ENCODE measurements at regions not wholly inside any gene's neighbourhood (a gene's known extent, or its start where the extent isn't known, plus 50 kb on each side); places are given as distances from the start of the nearest gene placed in this dataset.

GRCh38 chr9:79266986-79267385, 304.8 kb upstream of the TLE4 start:
- in situ Hi-C loops (cut with HindIII; ENCODE audit: low pct_unique_long_range_greater_than_20kb, low sequenced_read_pairs) = no loop called here
- no peak for DNase-seq (ENCODE audit: low read depth)

- DNase-seq (ENCODE audit: low read depth) = no peak
- in situ Hi-C loops (cut with HindIII; ENCODE audit: low pct_unique_long_range_greater_than_20kb, low sequenced_read_pairs) = no loop called here
Measured at GRCh38 chr9:79268806-79269205, 303.0 kb upstream of the TLE4 start.

GRCh38 chr9:79273311-79273710, 298.5 kb upstream of the TLE4 start:
- DNase-seq (ENCODE audit: low read depth) = no peak
- in situ Hi-C loops (cut with HindIII; ENCODE audit: low pct_unique_long_range_greater_than_20kb, low sequenced_read_pairs) = no loop called here

- in situ Hi-C loops (cut with HindIII; ENCODE audit: low pct_unique_long_range_greater_than_20kb, low sequenced_read_pairs) = no loop called here
- DNase-seq (ENCODE audit: low read depth) = no peak
Measured at GRCh38 chr9:79279356-79279755, 292.4 kb upstream of the TLE4 start.

GRCh38 chr9:79280691-79281090, 291.1 kb upstream of the TLE4 start:
- DNase-seq (ENCODE audit: low read depth) = no peak
- in situ Hi-C loops (cut with HindIII; ENCODE audit: low pct_unique_long_range_greater_than_20kb, low sequenced_read_pairs) = no loop called here

- no peak for DNase-seq (ENCODE audit: low read depth)
- in situ Hi-C loops (cut with HindIII; ENCODE audit: low pct_unique_long_range_greater_than_20kb, low sequenced_read_pairs) = no loop called here
Measured at GRCh38 chr9:79284081-79284480, 287.7 kb upstream of the TLE4 start.

- DNase-seq (ENCODE audit: low read depth) = no peak
- in situ Hi-C loops (cut with HindIII; ENCODE audit: low pct_unique_long_range_greater_than_20kb, low sequenced_read_pairs) = no loop called here
Measured at GRCh38 chr9:79286992-79287707, 284.6 kb upstream of the TLE4 start.

GRCh38 chr9:79287708-79288290, 284.0 kb upstream of the TLE4 start:
- in situ Hi-C loops (cut with HindIII; ENCODE audit: low pct_unique_long_range_greater_than_20kb, low sequenced_read_pairs) = no loop called here
- DNase-seq (ENCODE audit: low read depth) = no peak

GRCh38 chr9:79289856-79290255, 281.9 kb upstream of the TLE4 start:
- DNase-seq (ENCODE audit: low read depth) = no peak
- in situ Hi-C loops (cut with HindIII; ENCODE audit: low pct_unique_long_range_greater_than_20kb, low sequenced_read_pairs) = no loop called here

GRCh38 chr9:79292731-79293280, 279.0 kb upstream of the TLE4 start:
- in situ Hi-C loops (cut with HindIII; ENCODE audit: low pct_unique_long_range_greater_than_20kb, low sequenced_read_pairs) = no loop called here

GRCh38 chr9:79300068-79300467, 271.7 kb upstream of the TLE4 start:
- no peak for DNase-seq (ENCODE audit: low read depth)
- in situ Hi-C loops (cut with HindIII; ENCODE audit: low pct_unique_long_range_greater_than_20kb, low sequenced_read_pairs) = no loop called here

More at GRCh38 chr9:79292731-79293280, 279.0 kb upstream of the TLE4 start:
- DNase-seq (ENCODE audit: low read depth) = no peak

GRCh38 chr9:79301085-79301484, 270.7 kb upstream of the TLE4 start:
- in situ Hi-C loops (cut with HindIII; ENCODE audit: low pct_unique_long_range_greater_than_20kb, low sequenced_read_pairs) = no loop called here
- no peak for DNase-seq (ENCODE audit: low read depth)

- DNase-seq (ENCODE audit: low read depth) = no peak
- in situ Hi-C loops (cut with HindIII; ENCODE audit: low pct_unique_long_range_greater_than_20kb, low sequenced_read_pairs) = no loop called here
Measured at GRCh38 chr9:79301551-79302391, 270.0 kb upstream of the TLE4 start.

GRCh38 chr9:79302569-79302968, 269.2 kb upstream of the TLE4 start:
- in situ Hi-C loops (cut with HindIII; ENCODE audit: low pct_unique_long_range_greater_than_20kb, low sequenced_read_pairs) = no loop called here

GRCh38 chr9:79308012-79308411, 263.8 kb upstream of the TLE4 start:
- in situ Hi-C loops (cut with HindIII; ENCODE audit: low pct_unique_long_range_greater_than_20kb, low sequenced_read_pairs) = no loop called here
- no peak for DNase-seq (ENCODE audit: low read depth)

More at GRCh38 chr9:79302569-79302968, 269.2 kb upstream of the TLE4 start:
- no peak for DNase-seq (ENCODE audit: low read depth)

GRCh38 chr9:79312686-79313421, 258.9 kb upstream of the TLE4 start:
- no peak for DNase-seq (ENCODE audit: low read depth)
- in situ Hi-C loops (cut with HindIII; ENCODE audit: low pct_unique_long_range_greater_than_20kb, low sequenced_read_pairs) = no loop called here

- in situ Hi-C loops (cut with HindIII; ENCODE audit: low pct_unique_long_range_greater_than_20kb, low sequenced_read_pairs) = no loop called here
- peak; percentile 49 for DNase-seq (ENCODE audit: low read depth)
Measured at GRCh38 chr9:79325501-79325900, 246.3 kb upstream of the TLE4 start.

GRCh38 chr9:79329861-79330260, 241.9 kb upstream of the TLE4 start:
- DNase-seq (ENCODE audit: low read depth) = no peak
- in situ Hi-C loops (cut with HindIII; ENCODE audit: low pct_unique_long_range_greater_than_20kb, low sequenced_read_pairs) = no loop called here
